CD4-positive, alpha-beta T cell treated with Interleukin-1 beta for 1 hour (primary cell): ENCODE measurements at regions not wholly inside any gene's neighbourhood (a gene's known extent, or its start where the extent isn't known, plus 50 kb on each side); places are given as distances from the start of the nearest gene placed in this dataset.
"Not testable (repeated sequence)": the region's sequence is repeated elsewhere in the genome, so short reads cannot be mapped to it uniquely, and the experiment has no call there.

Experiments used
- DNase-seq, 2 donors: peaks; one replicate each; pipeline ENCODE4 v3.0.0-alpha.2; 2020 to 2022

GRCh38 chr3:70621451-70621850 is 309.0 kb upstream of the MDFIC2 start:
- DNase-seq: no peak

GRCh38 chr3:70620956-70621355 is 308.5 kb upstream of the MDFIC2 start:
- DNase-seq: no peak

GRCh38 chr3:70620367-70620766 is 307.9 kb upstream of the MDFIC2 start:
- no peak for DNase-seq

GRCh38 chr3:70618151-70618550 is 305.7 kb upstream of the MDFIC2 start:
- no peak for DNase-seq

GRCh38 chr3:70617349-70617748 is 304.9 kb upstream of the MDFIC2 start:
- not testable (repeated sequence) for DNase-seq

- no peak for DNase-seq
These were observed 302.8 kb upstream of the MDFIC2 start for GRCh38 chr3:70615286-70615685.

GRCh38 chr3:70614111-70614510 is 301.7 kb upstream of the MDFIC2 start:
- DNase-seq: no peak

GRCh38 chr3:70612920-70613319 is 300.5 kb upstream of the MDFIC2 start:
- no peak for DNase-seq

GRCh38 chr3:70611667-70612277 is 299.3 kb upstream of the MDFIC2 start:
- DNase-seq: not testable (repeated sequence)

- DNase-seq: no peak
These were observed 296.0 kb upstream of the MDFIC2 start for GRCh38 chr3:70608434-70608833.

GRCh38 chr3:70607469-70607868 is 295.0 kb upstream of the MDFIC2 start:
- DNase-seq: no peak

- no peak for DNase-seq
These were observed 293.6 kb upstream of the MDFIC2 start for GRCh38 chr3:70606018-70606417.

GRCh38 chr3:70603103-70603502 is 290.7 kb upstream of the MDFIC2 start:
- no peak for DNase-seq

- no peak for DNase-seq
These were observed 284.9 kb upstream of the MDFIC2 start for GRCh38 chr3:70597312-70597711.

- DNase-seq: no peak
These were observed 271.2 kb upstream of the MDFIC2 start for GRCh38 chr3:70583682-70584081.

GRCh38 chr3:70582803-70583202 is 270.4 kb upstream of the MDFIC2 start:
- DNase-seq: no peak

GRCh38 chr3:70580021-70580420 is 267.6 kb upstream of the MDFIC2 start:
- no peak for DNase-seq

GRCh38 chr3:70571696-70572095 is 259.3 kb upstream of the MDFIC2 start:
- DNase-seq: no peak

GRCh38 chr3:70570584-70570983 is 258.1 kb upstream of the MDFIC2 start:
- no peak for DNase-seq

GRCh38 chr3:70568626-70569025 is 256.2 kb upstream of the MDFIC2 start:
- no peak for DNase-seq

GRCh38 chr3:70565861-70566260 is 253.4 kb upstream of the MDFIC2 start:
- DNase-seq: no peak

- no peak for DNase-seq
These were observed 252.1 kb upstream of the MDFIC2 start for GRCh38 chr3:70564552-70564951.

- no peak for DNase-seq
These were observed 249.4 kb upstream of the MDFIC2 start for GRCh38 chr3:70561796-70562195.

- DNase-seq: no peak
These were observed 246.5 kb upstream of the MDFIC2 start for GRCh38 chr3:70558956-70559355.

- DNase-seq: no peak
These were observed 245.5 kb upstream of the MDFIC2 start for GRCh38 chr3:70557976-70558375.

- no peak for DNase-seq
These were observed 243.6 kb upstream of the MDFIC2 start for GRCh38 chr3:70556056-70556455.
